ENCODE measurements at regions not wholly inside any gene's neighbourhood (a gene's known extent, or its start where the extent isn't known, plus 50 kb on each side); places are given as distances from the start of the nearest gene placed in this dataset.

DNA sequence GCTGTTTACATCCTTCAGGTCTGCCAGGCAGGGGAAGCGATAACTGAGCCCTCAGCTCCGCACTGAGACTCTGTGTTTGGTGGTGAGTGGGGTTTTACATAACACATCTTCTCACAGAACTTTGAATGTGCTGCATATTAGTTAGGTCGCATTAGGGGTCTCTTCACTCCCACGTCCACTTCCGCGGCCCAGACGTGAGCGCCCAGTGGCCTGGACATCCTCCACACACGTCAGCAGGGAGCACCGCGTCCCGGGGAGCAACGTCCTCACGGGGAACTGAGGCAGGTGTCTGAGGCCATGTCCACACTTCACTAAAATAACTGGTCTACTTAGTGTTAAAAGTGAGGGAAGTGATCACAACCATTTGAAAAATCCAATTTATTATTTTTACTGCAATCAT lies 100.4 kb upstream of the SATB2 start:
- H3K27ac ChIP-seq = no peak overlapping the region
- no peaks in the 10 kb centered on the region for H3K4me1 ChIP-seq
- no peak overlapping the region for H3K4me3 ChIP-seq
- DNase-seq = peak in 1 of 2 donors; percentile 34
- no peaks in the 10 kb centered on the region for H3K36me3 ChIP-seq (ENCODE audit: insufficient read depth in 1 of 2, low read depth in 1 of 2)
- no peaks in the 10 kb centered on the region for H3K9me3 ChIP-seq
- intact Hi-C loops (cut with DNase I) = no loop called here
- no peak for ATAC-seq
- TF ChIP-seq, protein P1, sequence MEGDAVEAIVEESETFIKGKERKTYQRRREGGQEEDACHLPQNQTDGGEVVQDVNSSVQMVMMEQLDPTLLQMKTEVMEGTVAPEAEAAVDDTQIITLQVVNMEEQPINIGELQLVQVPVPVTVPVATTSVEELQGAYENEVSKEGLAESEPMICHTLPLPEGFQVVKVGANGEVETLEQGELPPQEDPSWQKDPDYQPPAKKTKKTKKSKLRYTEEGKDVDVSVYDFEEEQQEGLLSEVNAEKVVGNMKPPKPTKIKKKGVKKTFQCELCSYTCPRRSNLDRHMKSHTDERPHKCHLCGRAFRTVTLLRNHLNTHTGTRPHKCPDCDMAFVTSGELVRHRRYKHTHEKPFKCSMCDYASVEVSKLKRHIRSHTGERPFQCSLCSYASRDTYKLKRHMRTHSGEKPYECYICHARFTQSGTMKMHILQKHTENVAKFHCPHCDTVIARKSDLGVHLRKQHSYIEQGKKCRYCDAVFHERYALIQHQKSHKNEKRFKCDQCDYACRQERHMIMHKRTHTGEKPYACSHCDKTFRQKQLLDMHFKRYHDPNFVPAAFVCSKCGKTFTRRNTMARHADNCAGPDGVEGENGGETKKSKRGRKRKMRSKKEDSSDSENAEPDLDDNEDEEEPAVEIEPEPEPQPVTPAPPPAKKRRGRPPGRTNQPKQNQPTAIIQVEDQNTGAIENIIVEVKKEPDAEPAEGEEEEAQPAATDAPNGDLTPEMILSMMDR (IDR thresholded peaks at IDR 0.05) = no peak
- no peaks in the 10 kb centered on the region for H3K27me3 ChIP-seq (ENCODE audit: insufficient read depth in 3 of 3, low read length in 2 of 3)
- WGBS, 3 donors = 86 to 91% (median 89%) methylated on average over 14 of the region's 14 CpGs

DNA sequence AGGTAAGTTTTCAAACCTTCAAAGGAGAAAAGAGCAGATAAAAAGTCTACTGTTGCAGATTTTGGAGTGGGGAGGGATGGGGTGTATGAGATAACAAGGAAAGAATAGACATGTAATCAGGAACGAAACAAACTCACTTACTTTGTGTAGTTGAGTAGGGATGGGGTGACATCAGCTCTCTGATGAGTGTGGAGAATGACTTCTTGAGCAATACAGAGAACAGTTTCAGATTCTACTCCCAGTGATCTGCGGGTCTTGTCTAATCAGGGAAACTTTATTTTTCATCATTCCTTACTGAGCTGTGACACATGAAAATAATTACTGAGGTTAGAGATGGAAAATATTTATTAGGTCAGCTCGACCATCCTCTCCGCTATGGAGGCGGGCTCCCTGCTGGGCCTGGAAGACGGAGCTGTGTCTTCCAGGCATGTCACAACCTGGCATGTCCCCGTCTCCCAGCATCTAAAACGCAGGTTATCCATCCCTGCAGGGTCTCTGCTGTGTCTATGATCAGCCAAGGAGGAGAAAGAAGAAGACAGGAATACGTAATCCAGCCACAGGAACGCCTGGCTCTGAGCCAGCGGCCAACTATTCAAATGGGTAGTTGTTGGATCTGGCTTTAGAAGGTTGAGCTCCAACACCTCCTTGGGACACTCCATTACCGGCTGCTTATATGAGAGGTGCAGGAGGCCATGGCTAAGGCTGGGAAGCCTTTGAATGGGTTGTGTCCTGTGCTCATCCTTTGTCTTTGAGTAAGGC lies 99.0 kb upstream of the SATB2 start:
- no peak for ATAC-seq
- Histone ChIP-seq H3K27me3 (ENCODE audit: insufficient read depth in 3 of 3, low read length in 2 of 3) (no peaks in the 10 kb centered on the region), H3K4me1 (no peaks in the 10 kb centered on the region), H3K4me3 (no peak overlapping the region), H3K27ac (no peak overlapping the region), H3K9me3 (no peaks in the 10 kb centered on the region), H3K36me3 (ENCODE audit: insufficient read depth in 1 of 2, low read depth in 1 of 2) (no peaks in the 10 kb centered on the region)
- intact Hi-C loops (cut with DNase I) = no loop called here
- TF ChIP-seq, protein P1 (IDR thresholded peaks at IDR 0.05) = no peak
- WGBS, 3 donors = 80 to 86% (median 84%) methylated on average over 12 of the region's 12 CpGs
- no peak for DNase-seq

DNA sequence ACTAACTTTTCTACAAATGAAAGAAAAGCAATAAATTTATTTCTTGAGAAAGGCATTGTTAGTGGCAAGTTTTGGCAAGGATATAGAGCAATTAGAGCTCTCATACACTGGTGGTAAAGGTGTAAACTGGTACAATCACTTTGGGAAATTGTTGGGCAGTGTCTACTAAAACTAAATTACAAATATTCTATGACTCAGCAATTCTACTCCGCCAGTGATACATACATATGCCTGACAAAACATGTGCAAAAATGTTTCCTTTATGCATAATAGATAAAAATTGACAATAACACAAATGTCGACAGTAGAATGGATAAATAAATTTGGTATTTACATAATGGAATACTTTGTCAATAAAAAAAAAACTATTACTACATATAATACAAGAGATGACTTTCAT lies 96.3 kb upstream of the SATB2 start:
- H3K27me3 ChIP-seq (ENCODE audit: insufficient read depth in 3 of 3, low read length in 2 of 3) = no peaks in the 10 kb centered on the region
- WGBS, 3 donors = 88 to 95% (median 89%) methylated on average over 2 of the region's 2 CpGs
- no peaks in the 10 kb centered on the region for H3K36me3 ChIP-seq (ENCODE audit: insufficient read depth in 1 of 2, low read depth in 1 of 2)
- intact Hi-C loops (cut with DNase I) = no loop called here
- H3K27ac ChIP-seq = no peak overlapping the region
- TF ChIP-seq, protein P1 (IDR thresholded peaks at IDR 0.05) = no peak
- no peaks in the 10 kb centered on the region for H3K4me1 ChIP-seq
- H3K9me3 ChIP-seq = no peaks in the 10 kb centered on the region
- no peak for DNase-seq
- H3K4me3 ChIP-seq = no peak overlapping the region
- ATAC-seq = no peak

DNA sequence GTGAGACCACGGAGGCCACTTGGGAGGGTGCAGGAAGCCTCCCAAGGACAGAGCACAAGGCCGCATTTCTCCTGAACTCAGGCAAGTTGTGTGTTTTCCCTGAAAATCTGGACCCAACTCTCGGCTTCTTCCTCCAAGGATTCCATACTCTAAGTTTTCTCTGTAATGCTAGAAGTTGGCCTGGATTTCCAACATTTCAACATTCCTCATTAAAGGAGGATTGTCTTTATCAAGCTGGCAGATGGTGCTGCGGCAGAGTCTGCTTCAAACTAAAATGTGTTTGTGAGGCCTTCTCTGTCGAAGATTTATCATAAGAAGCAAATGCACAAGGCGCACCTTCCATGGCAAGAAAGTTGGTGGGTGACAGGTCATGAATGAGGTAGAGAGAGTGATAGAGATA lies 94.4 kb upstream of the SATB2 start:
- H3K27me3 ChIP-seq (ENCODE audit: insufficient read depth in 3 of 3, low read length in 2 of 3) = no peaks in the 10 kb centered on the region
- no peaks in the 10 kb centered on the region for H3K9me3 ChIP-seq
- no peak overlapping the region for H3K4me3 ChIP-seq
- no peak for DNase-seq
- intact Hi-C loops (cut with DNase I) = no loop called here
- TF ChIP-seq, protein P1 (IDR thresholded peaks at IDR 0.05) = no peak
- no peaks in the 10 kb centered on the region for H3K36me3 ChIP-seq (ENCODE audit: insufficient read depth in 1 of 2, low read depth in 1 of 2)
- WGBS, 3 donors = 76 to 88% (median 81%) methylated on average over 6 of the region's 6 CpGs
- no peak for ATAC-seq
- no peak overlapping the region for H3K27ac ChIP-seq
- H3K4me1 ChIP-seq = no peaks in the 10 kb centered on the region

All from psoas muscle (tissue), 7 donors.